Tibial nerve (tissue), 4 donors: ENCODE measurements at regions not wholly inside any gene's neighbourhood (a gene's known extent, or its start where the extent isn't known, plus 50 kb on each side); places are given as distances from the start of the nearest gene placed in this dataset.

Source experiments
- DNase-seq, 2 donors: peaks; one replicate each; pipeline ENCODE4 v3.0.0-alpha.2; 2019; ENCODE audit warnings: low spot score in 2 of 2
- H3K27ac ChIP-seq, 4 donors: fragments of 200-600 bp; sonication (generic) in 3 of 4; one replicate each; pipeline ENCODE4 v1.5.1; 2017 to 2019; ENCODE audit warnings: mild to moderate bottlenecking in 1 of 4
- H3K27me3 ChIP-seq, 2 donors: fragments of 200-600 bp; sonication (generic) in 1 of 2; one replicate each; pipeline versions ENCODE4 v1.5.1 to v1.6.0; 2017 to 2019
- H3K36me3 ChIP-seq, 3 donors: fragments of 200-600 bp; sonication (generic); one replicate each; pipeline ENCODE4 v1.5.1; 2018 to 2019
- H3K4me1 ChIP-seq, 4 donors: fragments of 200-600 bp; sonication (generic) in 3 of 4; one replicate each; pipeline ENCODE4 v1.5.1; 2017 to 2019
- H3K4me3 ChIP-seq, 4 donors: fragments of 200-600 bp; sonication (generic) in 3 of 4; one replicate each; pipeline ENCODE4 v1.5.1; 2017 to 2019; ENCODE audit warnings: mild to moderate bottlenecking in 1 of 4, moderate library complexity in 1 of 4
- H3K9me3 ChIP-seq, 4 donors: fragments of 200-600 bp; sonication (generic) in 3 of 4; one replicate each; pipeline ENCODE4 v1.5.1; 2017 to 2019
- EP300 ChIP-seq, 2 donors: sonication (generic); formaldehyde crosslinking; IDR thresholded peaks; one replicate each; pipeline ENCODE4 v1.6.1; 2017; ENCODE audit warnings: antibody characterized with exemption in 2 of 2, mild to moderate bottlenecking in 1 of 2
- POLR2A ChIP-seq, 2 donors: fragments of 450-650 bp; IDR thresholded peaks; one replicate each; pipeline ENCODE4 v1.6.1; 2017; ENCODE audit warnings: antibody characterized with exemption in 2 of 2, mild to moderate bottlenecking in 2 of 2, moderate library complexity in 2 of 2
- WGBS, 2 donors: methylation state at CpG; one replicate each; pipeline ENCODE4 v1.1.5; 2018; 5-methylcytosine and 5-hydroxymethylcytosine counted together
- TF ChIP-seq, protein P1 (sequence below), 5 experiments: fragments of 200-600 bp in 3 of 5; fragments of 450-650 bp in 2 of 5; sonication (generic) in 3 of 5; IDR thresholded peaks; one replicate each; pipeline ENCODE4 v1.5.1; 2016 to 2019; ENCODE audit warnings: antibody characterized with exemption in 5 of 5, mild to moderate bottlenecking in 3 of 5, moderate library complexity in 2 of 5

DNA sequence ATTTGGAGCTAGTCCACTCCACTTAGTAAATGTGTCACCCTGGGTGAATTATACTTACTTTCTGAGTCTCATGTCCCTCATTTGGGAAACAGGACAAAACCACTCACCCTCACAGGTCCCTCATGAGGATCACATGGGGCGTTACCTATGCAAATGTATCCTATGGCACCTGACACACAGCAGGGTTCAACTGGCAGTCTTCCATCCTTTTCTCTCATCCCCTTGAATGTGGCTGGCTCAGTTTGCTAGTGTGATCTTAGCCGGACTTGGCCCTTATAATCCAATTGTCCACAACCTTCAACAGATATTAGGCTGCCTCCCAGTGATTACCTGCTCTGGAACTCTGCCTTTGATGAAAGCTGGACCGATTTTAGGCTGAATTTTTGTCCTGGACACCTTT lies 308.8 kb downstream of the MAP2K6 start:
- no peak overlapping the region for H3K4me3 ChIP-seq
- no peaks in the 10 kb centered on the region for H3K9me3 ChIP-seq
- H3K36me3 ChIP-seq, result no peaks in the 10 kb centered on the region
- WGBS, 2 donors, result 93 to 98% methylated on average over 3 of the region's 3 CpGs
- H3K27ac ChIP-seq, result no peak overlapping the region
- no peak for TF ChIP-seq EP300 (IDR thresholded peaks at IDR 0.05)
- no peak for TF ChIP-seq POLR2A (IDR thresholded peaks at IDR 0.05)
- TF ChIP-seq, protein P1, sequence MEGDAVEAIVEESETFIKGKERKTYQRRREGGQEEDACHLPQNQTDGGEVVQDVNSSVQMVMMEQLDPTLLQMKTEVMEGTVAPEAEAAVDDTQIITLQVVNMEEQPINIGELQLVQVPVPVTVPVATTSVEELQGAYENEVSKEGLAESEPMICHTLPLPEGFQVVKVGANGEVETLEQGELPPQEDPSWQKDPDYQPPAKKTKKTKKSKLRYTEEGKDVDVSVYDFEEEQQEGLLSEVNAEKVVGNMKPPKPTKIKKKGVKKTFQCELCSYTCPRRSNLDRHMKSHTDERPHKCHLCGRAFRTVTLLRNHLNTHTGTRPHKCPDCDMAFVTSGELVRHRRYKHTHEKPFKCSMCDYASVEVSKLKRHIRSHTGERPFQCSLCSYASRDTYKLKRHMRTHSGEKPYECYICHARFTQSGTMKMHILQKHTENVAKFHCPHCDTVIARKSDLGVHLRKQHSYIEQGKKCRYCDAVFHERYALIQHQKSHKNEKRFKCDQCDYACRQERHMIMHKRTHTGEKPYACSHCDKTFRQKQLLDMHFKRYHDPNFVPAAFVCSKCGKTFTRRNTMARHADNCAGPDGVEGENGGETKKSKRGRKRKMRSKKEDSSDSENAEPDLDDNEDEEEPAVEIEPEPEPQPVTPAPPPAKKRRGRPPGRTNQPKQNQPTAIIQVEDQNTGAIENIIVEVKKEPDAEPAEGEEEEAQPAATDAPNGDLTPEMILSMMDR (IDR thresholded peaks at IDR 0.05), result no peak
- no peak for DNase-seq
- H3K4me1 ChIP-seq, result no peaks in the 10 kb centered on the region
- no peaks in the 10 kb centered on the region for H3K27me3 ChIP-seq

DNA sequence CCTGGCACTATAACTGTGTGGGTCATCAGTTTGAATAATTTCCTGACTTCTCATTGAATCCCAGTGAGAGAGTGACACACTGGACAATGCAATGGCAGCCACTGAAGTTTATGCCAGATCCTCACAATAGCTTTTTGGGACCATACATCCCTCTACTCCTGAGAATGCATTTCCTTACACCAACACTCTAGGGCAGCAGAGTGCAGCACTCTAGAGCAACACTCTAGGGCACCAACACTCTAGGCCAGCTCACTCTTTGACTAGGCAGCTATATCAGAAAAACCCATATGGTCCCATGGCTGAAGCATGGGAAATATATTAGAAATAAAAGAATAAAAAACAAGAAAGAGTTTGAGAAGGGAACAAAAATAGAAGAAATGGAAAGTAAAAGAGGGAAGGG lies 309.2 kb downstream of the MAP2K6 start:
- TF ChIP-seq EP300 (IDR thresholded peaks at IDR 0.05), result no peak
- TF ChIP-seq POLR2A (IDR thresholded peaks at IDR 0.05), result no peak
- TF ChIP-seq, protein P1 (IDR thresholded peaks at IDR 0.05), result no peak

DNA sequence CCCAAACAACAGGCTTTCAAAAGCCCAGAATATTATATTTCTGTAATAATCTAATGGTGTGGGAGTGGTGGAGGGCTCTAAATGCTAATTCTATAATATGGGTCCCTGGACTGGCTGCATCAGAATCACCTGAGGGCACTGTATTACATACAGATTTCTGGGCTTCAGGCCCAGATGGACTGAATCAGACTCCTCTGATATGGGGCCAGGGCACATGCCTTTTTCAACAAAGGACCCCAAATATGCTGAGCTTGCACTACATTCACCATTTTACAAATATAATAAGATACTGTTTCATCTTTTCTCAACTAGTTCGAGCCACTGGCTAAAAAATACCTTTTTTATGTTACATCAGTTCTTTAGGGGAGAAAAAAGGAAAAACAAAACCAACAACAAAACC lies 309.7 kb downstream of the MAP2K6 start:
- no peak for DNase-seq
- no peaks in the 10 kb centered on the region for H3K9me3 ChIP-seq
- H3K4me3 ChIP-seq, result no peak overlapping the region
- H3K27ac ChIP-seq, result no peak overlapping the region
- no peaks in the 10 kb centered on the region for H3K36me3 ChIP-seq
- no peaks in the 10 kb centered on the region for H3K27me3 ChIP-seq
- H3K4me1 ChIP-seq, result no peaks in the 10 kb centered on the region
- no peak for TF ChIP-seq POLR2A (IDR thresholded peaks at IDR 0.05)
- TF ChIP-seq, protein P1 (IDR thresholded peaks at IDR 0.05), result no peak
- no peak for TF ChIP-seq EP300 (IDR thresholded peaks at IDR 0.05)
- WGBS, 2 donors, result 69 to 74% methylated on average over 1 of the region's 1 CpG

More for the DNA sequence above, 309.2 kb downstream of the MAP2K6 start:
- DNase-seq, result no peak
- Histone ChIP-seq H3K27me3 (no peaks in the 10 kb centered on the region), H3K27ac (no peak overlapping the region), H3K36me3 (no peaks in the 10 kb centered on the region), H3K4me1 (no peaks in the 10 kb centered on the region), H3K9me3 (no peaks in the 10 kb centered on the region), H3K4me3 (no peak overlapping the region)

DNA sequence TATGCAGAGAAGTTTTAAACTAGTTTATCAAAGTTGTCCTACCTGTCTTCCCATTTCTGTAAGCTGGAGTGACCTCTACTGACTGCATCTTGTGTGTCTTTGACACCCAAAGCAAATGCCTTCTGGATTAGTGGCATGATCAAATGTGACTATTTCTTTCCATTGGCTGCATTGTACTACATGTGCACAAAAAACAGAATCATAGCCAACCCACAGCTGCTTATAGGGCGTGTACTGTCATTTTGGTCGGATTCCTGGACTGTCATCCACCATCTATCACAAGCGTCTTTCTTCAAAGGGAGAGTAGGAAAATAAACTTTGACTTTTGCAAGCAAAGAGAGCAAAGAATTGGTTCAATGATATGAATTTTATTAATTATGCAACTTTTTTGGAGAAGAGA lies 310.6 kb downstream of the MAP2K6 start:
- TF ChIP-seq, protein P1 (IDR thresholded peaks at IDR 0.05), result no peak
- TF ChIP-seq EP300 (IDR thresholded peaks at IDR 0.05) (no peak), POLR2A (IDR thresholded peaks at IDR 0.05) (no peak)
- no peak overlapping the region for H3K4me3 ChIP-seq
- H3K27me3 ChIP-seq, result no peaks in the 10 kb centered on the region
- DNase-seq, result no peak
- H3K36me3 ChIP-seq, result no peaks in the 10 kb centered on the region
- no peak overlapping the region for H3K27ac ChIP-seq
- 71 to 76% methylated on average over 3 of the region's 3 CpGs for WGBS, 2 donors
- H3K9me3 ChIP-seq, result no peaks in the 10 kb centered on the region
- H3K4me1 ChIP-seq, result no peaks in the 10 kb centered on the region

DNA sequence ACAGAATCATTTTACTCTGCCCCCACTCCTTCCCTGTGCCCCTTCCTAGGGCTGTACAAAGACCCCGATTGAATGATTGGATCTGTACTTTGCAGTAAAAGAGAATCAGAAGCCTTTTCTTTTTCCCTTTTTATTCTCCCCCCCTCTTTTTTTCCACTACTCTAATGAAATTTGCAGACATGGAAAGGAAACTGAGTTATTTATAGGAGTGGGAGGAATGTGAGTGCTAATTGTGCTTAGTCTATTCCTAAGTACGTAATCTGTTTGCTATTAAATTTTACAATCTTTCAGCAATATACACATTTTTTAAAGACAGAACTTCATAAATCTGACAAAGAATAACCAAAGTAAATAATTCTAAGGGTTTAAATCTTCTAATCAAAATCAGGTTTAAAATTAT lies 314.3 kb downstream of the MAP2K6 start:
- H3K9me3 ChIP-seq, result no peaks in the 10 kb centered on the region
- no peak overlapping the region for H3K4me3 ChIP-seq
- no peak for DNase-seq
- H3K36me3 ChIP-seq, result no peaks in the 10 kb centered on the region
- 46 to 49% methylated on average over 2 of the region's 2 CpGs for WGBS, 2 donors
- TF ChIP-seq, protein P1 (IDR thresholded peaks at IDR 0.05), result no peak
- TF ChIP-seq EP300 (IDR thresholded peaks at IDR 0.05) (no peak), POLR2A (IDR thresholded peaks at IDR 0.05) (no peak)
- peaks cover 0 to 17% (median 0%) of the 10 kb centered on the region in 4 donors for H3K4me1 ChIP-seq
- H3K27ac ChIP-seq, result no peak overlapping the region
- no peaks in the 10 kb centered on the region for H3K27me3 ChIP-seq
